ENCODE measurements at regions not wholly inside any gene's neighbourhood (a gene's known extent, or its start where the extent isn't known, plus 50 kb on each side); places are given as distances from the start of the nearest gene placed in this dataset.

DNA sequence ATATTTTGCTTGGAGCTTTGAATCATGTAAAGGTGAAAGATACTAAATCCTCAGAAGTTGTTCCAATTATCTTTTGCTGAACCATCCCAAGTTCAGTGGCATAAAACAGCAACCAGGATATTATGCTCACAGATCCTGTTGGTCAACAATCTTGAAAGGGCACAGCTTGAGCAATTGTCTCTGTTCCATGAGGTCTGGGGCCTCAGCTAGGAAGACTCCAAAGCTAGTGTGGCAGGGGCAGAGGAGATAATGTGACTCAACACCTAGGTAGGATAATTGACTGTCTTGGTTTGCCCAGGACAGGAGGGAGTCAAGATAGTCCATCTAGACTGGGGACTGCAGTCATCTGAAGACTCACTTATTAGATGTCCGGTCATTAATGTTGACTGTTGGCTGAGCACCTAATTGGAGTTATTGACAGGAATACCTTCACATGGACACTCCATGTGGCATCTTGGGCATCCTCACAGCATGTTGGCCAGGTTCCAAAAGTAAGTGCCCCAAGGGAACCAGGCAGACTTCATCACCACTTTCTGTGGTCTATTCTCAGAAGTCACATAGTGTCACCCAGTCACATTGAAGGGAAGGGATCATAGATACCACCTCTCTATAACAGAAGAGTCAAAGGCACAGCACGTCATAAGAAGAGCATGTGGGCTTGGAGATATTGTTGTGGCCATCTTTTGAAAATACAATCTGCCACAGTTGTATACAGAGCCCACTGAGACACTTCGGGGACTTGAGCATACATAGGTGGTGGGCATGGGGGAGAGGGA lies 88.4 kb upstream of the GPBP1 start:
- TF ChIP-seq, protein P1, sequence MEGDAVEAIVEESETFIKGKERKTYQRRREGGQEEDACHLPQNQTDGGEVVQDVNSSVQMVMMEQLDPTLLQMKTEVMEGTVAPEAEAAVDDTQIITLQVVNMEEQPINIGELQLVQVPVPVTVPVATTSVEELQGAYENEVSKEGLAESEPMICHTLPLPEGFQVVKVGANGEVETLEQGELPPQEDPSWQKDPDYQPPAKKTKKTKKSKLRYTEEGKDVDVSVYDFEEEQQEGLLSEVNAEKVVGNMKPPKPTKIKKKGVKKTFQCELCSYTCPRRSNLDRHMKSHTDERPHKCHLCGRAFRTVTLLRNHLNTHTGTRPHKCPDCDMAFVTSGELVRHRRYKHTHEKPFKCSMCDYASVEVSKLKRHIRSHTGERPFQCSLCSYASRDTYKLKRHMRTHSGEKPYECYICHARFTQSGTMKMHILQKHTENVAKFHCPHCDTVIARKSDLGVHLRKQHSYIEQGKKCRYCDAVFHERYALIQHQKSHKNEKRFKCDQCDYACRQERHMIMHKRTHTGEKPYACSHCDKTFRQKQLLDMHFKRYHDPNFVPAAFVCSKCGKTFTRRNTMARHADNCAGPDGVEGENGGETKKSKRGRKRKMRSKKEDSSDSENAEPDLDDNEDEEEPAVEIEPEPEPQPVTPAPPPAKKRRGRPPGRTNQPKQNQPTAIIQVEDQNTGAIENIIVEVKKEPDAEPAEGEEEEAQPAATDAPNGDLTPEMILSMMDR (conservative IDR thresholded peaks at IDR 0.05 in 1 of 2, IDR thresholded peaks at IDR 0.05 in 1 of 2; ENCODE audit: extremely low read depth in 1 of 2, insufficient read depth in 1 of 2, low read depth in 1 of 2, low read length in 2 of 2) = no peak
- TF ChIP-seq EZH2 (IDR thresholded peaks at IDR 0.05; ENCODE audit: borderline replicate concordance, low read length) = no peak
